Uterus (tissue), 2 donors: ENCODE measurements at regions not wholly inside any gene's neighbourhood (a gene's known extent, or its start where the extent isn't known, plus 50 kb on each side); places are given as distances from the start of the nearest gene placed in this dataset.

Experiments used
- POLR2A ChIP-seq, 2 donors: fragments of 450-650 bp; IDR thresholded peaks; one replicate each; pipeline ENCODE4 v1.6.1; 2016; ENCODE audit warnings: antibody characterized with exemption in 2 of 2, mild to moderate bottlenecking in 1 of 2, moderate library complexity in 1 of 2
- TF ChIP-seq, protein P1 (sequence below), 4 experiments: fragments of 200-600 bp in 2 of 4; fragments of 450-650 bp in 2 of 4; sonication (generic) in 2 of 4; IDR thresholded peaks; one replicate each; pipeline ENCODE4 v1.5.1; 2016 to 2019; ENCODE audit warnings: antibody characterized with exemption in 4 of 4, mild to moderate bottlenecking in 2 of 4, moderate library complexity in 1 of 4

DNA sequence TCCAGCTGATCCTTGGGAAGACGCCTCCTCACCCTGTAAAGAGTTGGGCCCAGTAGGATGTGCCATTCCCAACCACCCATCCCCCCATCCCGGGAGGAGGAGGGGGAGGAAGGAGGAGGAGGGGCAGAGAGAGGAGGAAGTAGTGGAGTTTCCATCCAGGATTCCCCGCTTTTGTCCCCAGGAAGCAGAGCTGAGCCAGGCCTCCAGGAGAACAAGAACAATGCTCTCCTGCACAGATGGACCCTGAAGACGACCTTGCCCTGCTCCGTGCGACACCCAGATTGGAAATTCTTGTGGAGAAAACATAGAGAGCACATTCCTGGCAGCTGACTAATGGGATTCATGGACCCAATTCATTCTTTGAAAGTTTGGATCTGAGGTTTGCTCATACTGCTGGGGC, 132.3 kb upstream of the CRY1 start:
- TF ChIP-seq, protein P1, sequence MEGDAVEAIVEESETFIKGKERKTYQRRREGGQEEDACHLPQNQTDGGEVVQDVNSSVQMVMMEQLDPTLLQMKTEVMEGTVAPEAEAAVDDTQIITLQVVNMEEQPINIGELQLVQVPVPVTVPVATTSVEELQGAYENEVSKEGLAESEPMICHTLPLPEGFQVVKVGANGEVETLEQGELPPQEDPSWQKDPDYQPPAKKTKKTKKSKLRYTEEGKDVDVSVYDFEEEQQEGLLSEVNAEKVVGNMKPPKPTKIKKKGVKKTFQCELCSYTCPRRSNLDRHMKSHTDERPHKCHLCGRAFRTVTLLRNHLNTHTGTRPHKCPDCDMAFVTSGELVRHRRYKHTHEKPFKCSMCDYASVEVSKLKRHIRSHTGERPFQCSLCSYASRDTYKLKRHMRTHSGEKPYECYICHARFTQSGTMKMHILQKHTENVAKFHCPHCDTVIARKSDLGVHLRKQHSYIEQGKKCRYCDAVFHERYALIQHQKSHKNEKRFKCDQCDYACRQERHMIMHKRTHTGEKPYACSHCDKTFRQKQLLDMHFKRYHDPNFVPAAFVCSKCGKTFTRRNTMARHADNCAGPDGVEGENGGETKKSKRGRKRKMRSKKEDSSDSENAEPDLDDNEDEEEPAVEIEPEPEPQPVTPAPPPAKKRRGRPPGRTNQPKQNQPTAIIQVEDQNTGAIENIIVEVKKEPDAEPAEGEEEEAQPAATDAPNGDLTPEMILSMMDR (IDR thresholded peaks at IDR 0.05), result no peak
- no peak for TF ChIP-seq POLR2A (IDR thresholded peaks at IDR 0.05)
